H1 (cell line): ENCODE measurements at regions not wholly inside any gene's neighbourhood (a gene's known extent, or its start where the extent isn't known, plus 50 kb on each side); places are given as distances from the start of the nearest gene placed in this dataset.

Source experiments
- CTCF ChIA-PET: fragments of 300-600 bp; sonication (Branson Sonifier 250); formaldehyde crosslinking; loops from one replicate; lab custom pipeline; 2021; ENCODE audit not compliant: partially characterized antibody; lab: Charles Lee
- POLR2A ChIA-PET: fragments of 300-600 bp; sonication (Branson Sonifier 250); formaldehyde crosslinking; loops from one replicate; lab custom pipeline; 2021; ENCODE audit warnings: inconsistent platforms; ENCODE audit not compliant: partially characterized antibody; lab: Charles Lee
- DNase-seq, 2 experiments: peaks; one replicate each; pipeline versions ENCODE4 v3.0.0 to v3.0.0-alpha.2; 2010 to 2022; ENCODE audit warnings: low spot score in 2 of 2, low read depth in 1 of 2, mixed read lengths in 1 of 2
- FAIRE-seq: peaks from 2 replicates; lab custom pipeline; 2011; peaks lifted over from hg19 to GRCh38; lab: Jason Lieb, UNC
- H2AFZ ChIP-seq: 2 replicates; pipeline ENCODE4 v1.8.1; 2012; ENCODE audit warnings: low read length, inconsistent platforms
- H2AK5ac ChIP-seq: 2 replicates; pipeline ENCODE4 v1.6.1; 2013; ENCODE audit warnings: low read depth, low read length
- H2BK120ac ChIP-seq: replicated peaks from 2 replicates; pipeline ENCODE3; 2013; ENCODE audit warnings: low read depth, low read length, inconsistent platforms
- H2BK12ac ChIP-seq: 2 replicates; pipeline ENCODE4 v1.6.1; 2013; ENCODE audit warnings: low read depth, low read length
- H2BK15ac ChIP-seq: 2 replicates; pipeline ENCODE4 v1.6.1; 2013; ENCODE audit warnings: low read length
- H2BK20ac ChIP-seq: 2 replicates; pipeline ENCODE4 v1.6.1; 2013; ENCODE audit warnings: low read length
- H2BK5ac ChIP-seq: 2 replicates; pipeline ENCODE4 v1.6.1; 2013; ENCODE audit warnings: low read depth, low read length
- H3K14ac ChIP-seq: 2 replicates; pipeline ENCODE4 v1.6.1; 2013; ENCODE audit warnings: inconsistent platforms; ENCODE audit not compliant: insufficient read length
- H3K18ac ChIP-seq: 2 replicates; pipeline ENCODE4 v1.6.1; 2013; ENCODE audit warnings: low read length; ENCODE audit errors: extremely low read depth
- H3K23ac ChIP-seq: 2 replicates; pipeline ENCODE4 v1.6.1; 2013; ENCODE audit warnings: inconsistent platforms; ENCODE audit not compliant: insufficient read length
- H3K23me2 ChIP-seq: 2 replicates; pipeline ENCODE4 v1.6.1; 2013; ENCODE audit warnings: low read depth, low read length
- H3K27ac ChIP-seq: 2 replicates; pipeline ENCODE4 v1.6.1; 2011; ENCODE audit warnings: low read depth, low read length, inconsistent platforms
- H3K27me3 ChIP-seq, 4 experiments: replicated peaks in 1 of 4; 1 replicate in 1 of 4; 2 replicates in 3 of 4; pipeline versions ENCODE4 v1.6.1 to v1.8.1; 2011 to 2013; ENCODE audit warnings: low read length in 3 of 4, mild to moderate bottlenecking in 3 of 4, inconsistent platforms in 2 of 4, mixed read lengths in 2 of 4, moderate library complexity in 1 of 4; ENCODE audit not compliant: control insufficient read depth in 3 of 4, insufficient read depth in 3 of 4; ENCODE audit errors: extremely low read depth in 1 of 4
- H3K36me3 ChIP-seq, 4 experiments: 2 replicates each; pipeline versions ENCODE4 v1.6.1 to v1.8.1; 2011 to 2013; ENCODE audit warnings: mild to moderate bottlenecking in 4 of 4, low read length in 3 of 4, moderate library complexity in 2 of 4, control low read depth in 1 of 4, inconsistent platforms in 1 of 4; ENCODE audit not compliant: insufficient read depth in 4 of 4, control insufficient read depth in 2 of 4
- H3K4ac ChIP-seq: replicated peaks from 2 replicates; pipeline ENCODE3; 2013; ENCODE audit warnings: low read length, low read depth, mixed read lengths, inconsistent platforms; ENCODE audit not compliant: insufficient read length
- H3K4me1 ChIP-seq, 4 experiments: replicated peaks in 1 of 4; 1 replicate in 1 of 4; 2 replicates in 3 of 4; pipeline versions ENCODE4 v1.6.1 to v1.8.1; 2011 to 2013; ENCODE audit warnings: low read length in 3 of 4, inconsistent platforms in 2 of 4, mixed read lengths in 1 of 4; ENCODE audit not compliant: insufficient read depth in 4 of 4, control insufficient read depth in 3 of 4
- H3K4me2 ChIP-seq, 2 experiments: 2 replicates each; pipeline versions ENCODE4 v1.6.1 to v1.8.1; 2011 to 2013; ENCODE audit warnings: low read depth in 2 of 2, low read length in 2 of 2, control low read depth in 1 of 2, inconsistent platforms in 1 of 2, mild to moderate bottlenecking in 1 of 2; ENCODE audit not compliant: insufficient read depth in 1 of 2
- H3K4me3 ChIP-seq, 4 experiments: fragments of 200-600, 300-600 bp in 1 of 4; sonication (generic), shearing (Covaris generic), sonication (Bioruptor Twin) in 1 of 4; 2 replicates each; pipeline versions ENCODE4 v1.5.1 to v1.8.1; 2011 to 2016; ENCODE audit warnings: low read length in 4 of 4, low read depth in 3 of 4, control low read depth in 2 of 4, inconsistent platforms in 2 of 4, mild to moderate bottlenecking in 2 of 4, mixed read lengths in 1 of 4, moderate library complexity in 1 of 4; ENCODE audit not compliant: insufficient read depth in 2 of 4; ENCODE audit errors: extremely low read depth in 1 of 4
- H3K56ac ChIP-seq: replicated peaks from 2 replicates; pipeline ENCODE3; 2013; ENCODE audit warnings: low read depth, mild to moderate bottlenecking, mixed read lengths, low read length, inconsistent platforms; ENCODE audit not compliant: insufficient read length
- H3K79me1 ChIP-seq: 2 replicates; pipeline ENCODE4 v1.6.1; 2013; ENCODE audit warnings: low read depth, low read length, control low read depth
- H3K79me2 ChIP-seq, 2 experiments: 2 replicates each; pipeline versions ENCODE4 v1.6.1 to v1.8.1; 2012 to 2013; ENCODE audit warnings: low read length in 2 of 2, mild to moderate bottlenecking in 2 of 2, inconsistent platforms in 1 of 2; ENCODE audit not compliant: insufficient read depth in 2 of 2, control insufficient read depth in 1 of 2
- H3K9ac ChIP-seq, 4 experiments: replicated peaks in 1 of 4; 1 replicate in 1 of 4; 2 replicates in 3 of 4; pipeline versions ENCODE4 v1.6.1 to v1.8.1; 2011 to 2013; ENCODE audit warnings: low read depth in 3 of 4, low read length in 3 of 4, control low read depth in 2 of 4, mild to moderate bottlenecking in 2 of 4, moderate library complexity in 2 of 4, inconsistent platforms in 1 of 4; ENCODE audit errors: extremely low read depth in 1 of 4
- H3K9me3 ChIP-seq, 2 experiments: 2 replicates each; pipeline versions ENCODE4 v1.6.1 to v1.8.1; 2012 to 2013; ENCODE audit warnings: mild to moderate bottlenecking in 2 of 2, moderate library complexity in 2 of 2, control low read depth in 1 of 2, inconsistent platforms in 1 of 2, low read depth in 1 of 2, low read length in 1 of 2, mixed read lengths in 1 of 2; ENCODE audit not compliant: insufficient read depth in 2 of 2
- H4K20me1 ChIP-seq, 2 experiments: replicated peaks in 1 of 2; 2 replicates each; pipeline versions ENCODE3 to v1.8.1; 2011 to 2013; ENCODE audit warnings: inconsistent platforms in 2 of 2, low read length in 2 of 2, mild to moderate bottlenecking in 1 of 2; ENCODE audit not compliant: insufficient read depth in 2 of 2, control insufficient read depth in 1 of 2
- H4K5ac ChIP-seq: 2 replicates; pipeline ENCODE4 v1.6.1; 2013; ENCODE audit warnings: low read length, low read depth, mixed read lengths, inconsistent platforms; ENCODE audit not compliant: insufficient read length
- H4K8ac ChIP-seq: 2 replicates; pipeline ENCODE4 v1.8.0; 2013; ENCODE audit warnings: mild to moderate bottlenecking, moderate library complexity, low read length, inconsistent platforms; ENCODE audit not compliant: insufficient read depth; ENCODE audit errors: extremely low read depth
- H4K91ac ChIP-seq: replicated peaks from 2 replicates; pipeline ENCODE3; 2013; ENCODE audit warnings: low read length, mixed read lengths, inconsistent platforms; ENCODE audit not compliant: insufficient read length
- CREB1 ChIP-seq: IDR thresholded peaks from 2 replicates; pipeline ENCODE4 v1.6.1; 2012; ENCODE audit warnings: inconsistent platforms
- JUND ChIP-seq: IDR thresholded peaks from 2 replicates; pipeline ENCODE4 v1.6.1; 2011; ENCODE audit warnings: mild to moderate bottlenecking, improper control_type of control experiment, low read length
- KDM1A ChIP-seq: fragments of 200-600, 300-600 bp; sonication (generic); IDR thresholded peaks from 2 replicates; pipeline ENCODE4 v1.7.1; 2016; ENCODE audit warnings: mild to moderate bottlenecking, low read length, borderline replicate concordance
- RXRA ChIP-seq: IDR thresholded peaks from 2 replicates; pipeline ENCODE4 v1.6.1; 2011; ENCODE audit warnings: low read depth, mild to moderate bottlenecking, low read length, moderate library complexity; ENCODE audit not compliant: insufficient read depth
- WGBS, 2 experiments: shearing (Covaris generic) in 1 of 2; methylation state at CpG; one replicate each; pipeline versions ENCODE4 v1.1.6 to v1.1.7; 2013 to 2015; ENCODE audit warnings: low lambda C conversion rate in 2 of 2, mixed read lengths in 2 of 2, inconsistent platforms in 1 of 2, low coverage in 1 of 2, missing lambda C conversion rate in 1 of 2; ENCODE audit not compliant: insufficient replicate concordance in 2 of 2, insufficient coverage in 1 of 2, insufficient read length in 1 of 2; ENCODE audit errors: extremely low coverage in 1 of 2, missing lambda C conversion rate in 1 of 2; 5-methylcytosine and 5-hydroxymethylcytosine counted together

- no peak overlapping the region for H3K9ac ChIP-seq
- no peaks in the 10 kb centered on the region for H3K9me3 ChIP-seq
- no peak overlapping the region for H4K5ac ChIP-seq
- 0 out of 2 replicates have a peak, but pooled peaks cover under 1% of the 10 kb centered on the region for H3K23me2 ChIP-seq
- H4K91ac ChIP-seq: no peak overlapping the region
- H3K79me1 ChIP-seq: no peaks in the 10 kb centered on the region
- H4K8ac ChIP-seq: no peak overlapping the region
- H3K79me2 ChIP-seq: peaks cover 9 to 96% of the 10 kb centered on the region in 2 experiments
- no peaks in the 10 kb centered on the region for H3K27me3 ChIP-seq
- peaks cover 11 to 83% (median 31%) of the 10 kb centered on the region in 4 experiments for H3K36me3 ChIP-seq
- H3K14ac ChIP-seq: no peak overlapping the region
- 97% methylated on average over 5 of the region's 5 CpGs; no CpG with 5 or more reads in 1 of the 2 experiments for WGBS, 2 experiments
- no peak overlapping the region for H2AK5ac ChIP-seq
- no peak for DNase-seq
- ChIA-PET POLR2A (interaction anchor here (1.3 kb wide), 1 partner anchor 13 kb away, joined by 4 read pairs; no protein-coding TSS in a partner anchor), CTCF (interaction anchor here (0.6 kb wide), 1 partner anchor 68 kb away, joined by 3 read pairs; no protein-coding TSS in a partner anchor)
- no peak overlapping the region for H3K18ac ChIP-seq
- no peak overlapping the region for H2AFZ ChIP-seq
- H3K4me3 ChIP-seq: no peak overlapping the region
- H3K27ac ChIP-seq: no peak overlapping the region
- H3K56ac ChIP-seq: no peak overlapping the region
- FAIRE-seq: no peak
- H2BK15ac ChIP-seq: no peak overlapping the region
- H3K4me2 ChIP-seq: no peak overlapping the region
- no peak overlapping the region for H2BK120ac ChIP-seq
- no peak overlapping the region for H2BK12ac ChIP-seq
- H2BK20ac ChIP-seq: no peak overlapping the region
- H2BK5ac ChIP-seq: no peak overlapping the region
- H3K4ac ChIP-seq: no peak overlapping the region
- H3K23ac ChIP-seq: no peak overlapping the region
- H4K20me1 ChIP-seq: peaks cover 2 to 9% of the 10 kb centered on the region in 2 experiments
- no peaks in the 10 kb centered on the region; a peak in 1 of 7 replicates for H3K4me1 ChIP-seq
- TF ChIP-seq KDM1A (no peak), JUND (no peak), CREB1 (no peak), RXRA (no peak)
Observed at GRCh38 chrX:45845142-45845541, 644.5 kb upstream of the DIPK2B start.
